ENCODE measurements at regions not wholly inside any gene's neighbourhood (a gene's known extent, or its start where the extent isn't known, plus 50 kb on each side); places are given as distances from the start of the nearest gene placed in this dataset.

GRCh38 chr2:241945803-241946202 is 76.3 kb downstream of the RTP5 start:
- TF ChIP-seq POLR2AphosphoS5 (IDR thresholded peaks at IDR 0.05) (no peak), CTCF (IDR thresholded peaks at IDR 0.05) (no peak), POLR2A (IDR thresholded peaks at IDR 0.05) (no peak)

All from suprapubic skin (tissue), 4 donors.